Glutamatergic neuron (in vitro differentiated cells): ENCODE measurements at regions not wholly inside any gene's neighbourhood (a gene's known extent, or its start where the extent isn't known, plus 50 kb on each side); places are given as distances from the start of the nearest gene placed in this dataset.

ENCODE experiments used
- DNase-seq: peaks from one replicate; pipeline ENCODE4 v3.0.0; 2022
- H3K27ac Mint-ChIP-seq: one replicate; pipeline ENCODE4 v1.8.0; 2020; ENCODE audit warnings: mild to moderate bottlenecking, mixed read lengths, inconsistent platforms; ENCODE audit not compliant: unreplicated experiment
- H3K27me3 Mint-ChIP-seq: one replicate; pipeline ENCODE4 v1.8.0; 2020; ENCODE audit warnings: mild to moderate bottlenecking, moderate library complexity, mixed read lengths, inconsistent platforms; ENCODE audit not compliant: unreplicated experiment
- H3K36me3 Mint-ChIP-seq: one replicate; pipeline ENCODE4 v1.8.0; 2020; ENCODE audit warnings: mild to moderate bottlenecking, mixed read lengths, inconsistent platforms; ENCODE audit not compliant: unreplicated experiment
- H3K4me1 Mint-ChIP-seq: one replicate; pipeline ENCODE4 v1.8.0; 2020; ENCODE audit warnings: mild to moderate bottlenecking, low read depth, mixed read lengths, inconsistent platforms; ENCODE audit not compliant: unreplicated experiment
- H3K4me3 Mint-ChIP-seq: one replicate; pipeline ENCODE4 v1.8.0; 2020; ENCODE audit warnings: mild to moderate bottlenecking, mixed read lengths, inconsistent platforms; ENCODE audit not compliant: unreplicated experiment
- H3K9me3 Mint-ChIP-seq: one replicate; pipeline ENCODE4 v1.8.0; 2020; ENCODE audit warnings: mild to moderate bottlenecking, moderate library complexity, mixed read lengths, inconsistent platforms; ENCODE audit not compliant: unreplicated experiment
- CTCF ChIP-seq: fragments of 200-600 bp; sonication (generic); IDR thresholded peaks from one replicate; pipeline ENCODE4 v1.5.0; 2021; ENCODE audit not compliant: partially characterized antibody, unreplicated experiment

- Mint-ChIP-seq H3K36me3 (peaks cover 7% of the 10 kb centered on the region), H3K27me3 (peaks cover 15% of the 10 kb centered on the region), H3K9me3 (peaks cover 19% of the 10 kb centered on the region), H3K4me1 (peaks cover 71% of the 10 kb centered on the region), H3K27ac (no peak overlapping the region), H3K4me3 (no peak overlapping the region)
- no peak for TF ChIP-seq CTCF
- no peak for DNase-seq
Observed at GRCh38 chr2:74041726-74042125, 57.0 kb downstream of the TET3 start.

- peaks cover 19% of the 10 kb centered on the region for H3K9me3 Mint-ChIP-seq
- H3K36me3 Mint-ChIP-seq, result peaks cover 7% of the 10 kb centered on the region
Observed at GRCh38 chr2:74042606-74043005, 57.9 kb downstream of the TET3 start.

GRCh38 chr2:74043345-74044329, 58.9 kb downstream of the TET3 start:
- peaks cover 19% of the 10 kb centered on the region for H3K9me3 Mint-ChIP-seq
- no peak for TF ChIP-seq CTCF
- DNase-seq, result no peak
- peaks cover 12% of the 10 kb centered on the region for H3K36me3 Mint-ChIP-seq
- no peak overlapping the region for H3K4me3 Mint-ChIP-seq
- H3K27ac Mint-ChIP-seq, result no peak overlapping the region
- peaks cover 17% of the 10 kb centered on the region for H3K27me3 Mint-ChIP-seq
- H3K4me1 Mint-ChIP-seq, result peaks cover 63% of the 10 kb centered on the region

More at GRCh38 chr2:74042606-74043005, 57.9 kb downstream of the TET3 start:
- no peak overlapping the region for H3K27ac Mint-ChIP-seq
- peaks cover 17% of the 10 kb centered on the region for H3K27me3 Mint-ChIP-seq
- no peak overlapping the region for H3K4me3 Mint-ChIP-seq
- TF ChIP-seq CTCF, result no peak
- no peak for DNase-seq
- peaks cover 64% of the 10 kb centered on the region for H3K4me1 Mint-ChIP-seq

- Mint-ChIP-seq H3K27me3 (peaks cover 13% of the 10 kb centered on the region), H3K27ac (no peak overlapping the region), H3K4me3 (no peak overlapping the region), H3K9me3 (peaks cover 13% of the 10 kb centered on the region), H3K4me1 (peaks cover 63% of the 10 kb centered on the region), H3K36me3 (peaks cover 17% of the 10 kb centered on the region)
- no peak for DNase-seq
- TF ChIP-seq CTCF, result no peak
Observed at GRCh38 chr2:74044999-74045398, 60.3 kb downstream of the TET3 start.

GRCh38 chr2:74045454-74045853, 60.7 kb downstream of the TET3 start:
- H3K9me3 Mint-ChIP-seq, result peaks cover 11% of the 10 kb centered on the region
- peaks cover 13% of the 10 kb centered on the region for H3K27me3 Mint-ChIP-seq
- no peak overlapping the region for H3K27ac Mint-ChIP-seq
- peaks cover 14% of the 10 kb centered on the region for H3K36me3 Mint-ChIP-seq
- H3K4me1 Mint-ChIP-seq, result peaks cover 62% of the 10 kb centered on the region
- no peak for DNase-seq
- TF ChIP-seq CTCF, result no peak
- H3K4me3 Mint-ChIP-seq, result no peak overlapping the region
